WERI-Rb-1 (cell line): ENCODE measurements at regions not wholly inside any gene's neighbourhood (a gene's known extent, or its start where the extent isn't known, plus 50 kb on each side); places are given as distances from the start of the nearest gene placed in this dataset.
A peak's percentile ranks its signal among the peaks of the same experiment; 100 is the strongest.

ENCODE experiments used
- DNase-seq: peaks from one replicate; pipeline ENCODE4 v3.0.0-alpha.2; 2020
- H3K27ac ChIP-seq: fragments of 250-450 bp; sonication (Bioruptor Pico); 2 replicates; pipeline ENCODE4 v1.5.1; 2020; ENCODE audit warnings: mild to moderate bottlenecking, moderate library complexity
- H3K27me3 ChIP-seq: fragments of 250-450 bp; sonication (Bioruptor Pico); 2 replicates; pipeline ENCODE4 v1.5.1; 2021; ENCODE audit warnings: mild to moderate bottlenecking, low read depth, moderate library complexity; ENCODE audit not compliant: insufficient read depth, severe bottlenecking
- H3K36me3 ChIP-seq: fragments of 250-450 bp; sonication (Bioruptor Pico); 2 replicates; pipeline ENCODE4 v1.5.1; 2020; ENCODE audit warnings: mild to moderate bottlenecking, moderate library complexity
- H3K4me3 ChIP-seq: 2 replicates; pipeline ENCODE4 v1.5.1; 2011; ENCODE audit warnings: low read depth, mild to moderate bottlenecking, control low read depth, low read length
- H3K9me3 ChIP-seq: fragments of 250-450 bp; sonication (Bioruptor Pico); 2 replicates; pipeline ENCODE4 v1.5.1; 2021; ENCODE audit warnings: mild to moderate bottlenecking, moderate library complexity; ENCODE audit not compliant: severe bottlenecking
- TF ChIP-seq, protein P1 (sequence below): IDR thresholded peaks from 2 replicates; pipeline ENCODE4 v1.5.1; 2011; ENCODE audit warnings: low read depth, mild to moderate bottlenecking, control low read depth, inconsistent platforms, low read length

DNA sequence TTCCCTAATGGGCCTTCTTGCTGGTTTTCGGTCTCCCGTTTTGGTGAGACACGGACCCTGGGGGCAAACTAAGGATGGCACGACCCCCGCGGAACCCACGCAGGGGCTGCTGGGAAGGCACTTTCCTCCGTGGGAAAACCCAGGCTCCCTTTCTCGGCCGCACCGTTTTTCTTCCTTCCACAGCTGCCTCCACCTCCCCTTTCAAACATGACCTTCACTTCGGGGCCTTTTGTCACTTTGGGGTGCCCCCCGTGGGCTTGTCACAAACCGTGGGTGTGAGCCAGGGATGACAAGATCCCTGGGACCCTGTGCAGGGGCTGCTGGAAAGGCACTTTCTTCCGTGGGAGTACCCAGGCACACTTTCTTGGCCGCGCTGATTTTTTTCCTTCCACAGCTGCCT lies 268.7 kb downstream of the ALG10 start:
- Histone ChIP-seq H3K36me3 (no peaks in the 10 kb centered on the region), H3K27me3 (peaks cover 64% of the 10 kb centered on the region), H3K9me3 (no peaks in the 10 kb centered on the region), H3K4me3 (no peak overlapping the region), H3K27ac (no peak overlapping the region)
- DNase-seq: peak; percentile 0
- TF ChIP-seq, protein P1, sequence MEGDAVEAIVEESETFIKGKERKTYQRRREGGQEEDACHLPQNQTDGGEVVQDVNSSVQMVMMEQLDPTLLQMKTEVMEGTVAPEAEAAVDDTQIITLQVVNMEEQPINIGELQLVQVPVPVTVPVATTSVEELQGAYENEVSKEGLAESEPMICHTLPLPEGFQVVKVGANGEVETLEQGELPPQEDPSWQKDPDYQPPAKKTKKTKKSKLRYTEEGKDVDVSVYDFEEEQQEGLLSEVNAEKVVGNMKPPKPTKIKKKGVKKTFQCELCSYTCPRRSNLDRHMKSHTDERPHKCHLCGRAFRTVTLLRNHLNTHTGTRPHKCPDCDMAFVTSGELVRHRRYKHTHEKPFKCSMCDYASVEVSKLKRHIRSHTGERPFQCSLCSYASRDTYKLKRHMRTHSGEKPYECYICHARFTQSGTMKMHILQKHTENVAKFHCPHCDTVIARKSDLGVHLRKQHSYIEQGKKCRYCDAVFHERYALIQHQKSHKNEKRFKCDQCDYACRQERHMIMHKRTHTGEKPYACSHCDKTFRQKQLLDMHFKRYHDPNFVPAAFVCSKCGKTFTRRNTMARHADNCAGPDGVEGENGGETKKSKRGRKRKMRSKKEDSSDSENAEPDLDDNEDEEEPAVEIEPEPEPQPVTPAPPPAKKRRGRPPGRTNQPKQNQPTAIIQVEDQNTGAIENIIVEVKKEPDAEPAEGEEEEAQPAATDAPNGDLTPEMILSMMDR: no peak

DNA sequence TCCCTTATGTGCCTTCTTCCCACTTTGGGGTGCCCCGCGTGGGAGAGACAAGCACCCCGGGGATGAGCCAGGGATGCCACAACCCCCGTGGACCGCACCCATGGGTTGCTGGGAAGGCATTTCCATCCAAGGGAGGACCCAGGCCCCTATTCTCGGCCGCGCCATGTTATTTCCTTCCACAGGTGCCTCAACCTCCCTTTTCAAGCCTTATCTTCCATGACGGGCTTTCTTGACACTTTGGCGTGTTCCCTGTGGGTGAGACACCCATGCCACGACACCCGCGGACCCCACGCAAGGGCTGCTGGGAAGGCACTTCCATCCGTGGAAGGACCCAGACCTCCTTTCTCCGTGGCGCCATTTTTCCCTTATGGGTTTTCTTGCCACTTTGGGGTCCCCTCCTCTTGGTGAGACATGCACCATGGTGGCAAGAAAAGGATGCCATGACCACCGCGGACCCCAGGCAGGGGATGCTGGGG lies 269.2 kb downstream of the ALG10 start:
- peaks cover 68% of the 10 kb centered on the region for H3K27me3 ChIP-seq
- TF ChIP-seq, protein P1: no peak
- H3K4me3 ChIP-seq: no peak overlapping the region
- peak; percentile 1 for DNase-seq
- no peaks in the 10 kb centered on the region for H3K36me3 ChIP-seq
- H3K27ac ChIP-seq: no peak overlapping the region
- no peaks in the 10 kb centered on the region for H3K9me3 ChIP-seq

DNA sequence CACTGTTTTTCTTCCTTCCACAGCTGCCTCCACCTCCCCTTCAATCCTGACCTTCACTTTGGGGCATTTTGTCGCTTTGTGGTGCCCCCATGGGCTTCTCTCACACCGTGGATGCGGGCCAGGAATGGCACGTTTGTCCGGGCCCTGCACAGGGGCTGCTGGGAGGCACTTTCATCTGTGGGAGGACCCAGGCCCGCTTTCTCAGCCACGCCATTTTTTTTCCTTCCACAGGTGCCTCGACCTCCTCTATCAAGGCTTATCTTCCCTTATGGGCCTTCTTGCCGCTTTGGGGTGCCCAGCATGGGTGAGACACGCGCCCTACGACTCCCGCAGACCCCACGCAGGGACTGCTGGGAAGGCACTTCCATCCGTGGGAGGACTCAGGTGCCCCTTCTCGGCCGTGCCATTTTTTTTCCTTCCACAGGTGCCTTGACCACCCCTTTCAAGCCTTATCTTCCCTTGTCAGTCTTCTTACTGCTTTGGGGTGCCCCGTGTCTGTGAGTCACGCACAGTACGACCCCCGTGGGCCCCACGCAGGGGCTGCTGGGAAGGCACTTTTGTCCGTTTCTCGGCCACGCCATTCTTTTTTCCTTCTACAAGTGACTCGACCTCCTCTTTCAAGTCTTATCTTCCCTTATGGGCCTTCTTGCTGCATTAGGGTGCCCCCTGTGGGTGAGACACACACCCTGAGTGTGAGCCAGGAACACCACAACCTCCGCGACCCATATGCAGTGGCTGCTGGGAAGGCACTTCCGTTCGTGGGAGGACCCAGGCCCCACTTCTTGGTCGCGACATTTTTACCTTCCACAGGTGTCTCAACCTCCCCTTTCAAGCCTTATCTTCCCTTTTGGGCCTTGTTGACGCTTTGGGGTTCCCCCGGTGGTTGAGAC lies 270.7 kb downstream of the ALG10 start:
- DNase-seq: peak; percentile 9
- H3K4me3 ChIP-seq: no peak overlapping the region

DNA sequence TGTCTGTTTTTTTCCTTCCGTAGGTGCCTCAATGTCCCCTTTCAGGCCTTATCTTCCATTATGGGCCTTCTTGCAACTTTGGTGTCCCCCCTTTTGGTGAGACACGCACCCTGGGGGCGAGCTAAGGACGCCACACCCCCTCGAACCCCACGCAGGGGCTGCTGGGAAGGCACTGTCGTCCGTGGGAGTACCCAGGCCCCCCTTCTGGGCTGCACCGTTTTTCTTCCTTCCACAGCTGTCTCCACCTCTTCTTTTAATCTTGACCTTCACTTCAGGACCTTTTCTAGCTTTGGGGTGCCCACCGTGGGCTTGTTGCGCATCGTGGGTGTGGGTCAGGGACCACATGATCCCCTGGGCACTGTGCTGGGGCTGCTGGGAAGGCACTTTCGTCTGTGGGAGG lies 271.8 kb downstream of the ALG10 start:
- Histone ChIP-seq H3K9me3 (no peaks in the 10 kb centered on the region), H3K36me3 (no peaks in the 10 kb centered on the region), H3K27ac (no peak overlapping the region), H3K27me3 (peaks cover 89% of the 10 kb centered on the region), H3K4me3 (no peak overlapping the region)
- DNase-seq: peak; percentile 1
- TF ChIP-seq, protein P1: no peak

More for the DNA sequence above, 270.7 kb downstream of the ALG10 start:
- no peaks in the 10 kb centered on the region for H3K9me3 ChIP-seq
- no peak overlapping the region for H3K27ac ChIP-seq
- TF ChIP-seq, protein P1: 0 out of 2 replicates have a peak, but pooled peaks have one; percentile 14
- peaks cover 82% of the 10 kb centered on the region for H3K27me3 ChIP-seq
- H3K36me3 ChIP-seq: no peaks in the 10 kb centered on the region

DNA sequence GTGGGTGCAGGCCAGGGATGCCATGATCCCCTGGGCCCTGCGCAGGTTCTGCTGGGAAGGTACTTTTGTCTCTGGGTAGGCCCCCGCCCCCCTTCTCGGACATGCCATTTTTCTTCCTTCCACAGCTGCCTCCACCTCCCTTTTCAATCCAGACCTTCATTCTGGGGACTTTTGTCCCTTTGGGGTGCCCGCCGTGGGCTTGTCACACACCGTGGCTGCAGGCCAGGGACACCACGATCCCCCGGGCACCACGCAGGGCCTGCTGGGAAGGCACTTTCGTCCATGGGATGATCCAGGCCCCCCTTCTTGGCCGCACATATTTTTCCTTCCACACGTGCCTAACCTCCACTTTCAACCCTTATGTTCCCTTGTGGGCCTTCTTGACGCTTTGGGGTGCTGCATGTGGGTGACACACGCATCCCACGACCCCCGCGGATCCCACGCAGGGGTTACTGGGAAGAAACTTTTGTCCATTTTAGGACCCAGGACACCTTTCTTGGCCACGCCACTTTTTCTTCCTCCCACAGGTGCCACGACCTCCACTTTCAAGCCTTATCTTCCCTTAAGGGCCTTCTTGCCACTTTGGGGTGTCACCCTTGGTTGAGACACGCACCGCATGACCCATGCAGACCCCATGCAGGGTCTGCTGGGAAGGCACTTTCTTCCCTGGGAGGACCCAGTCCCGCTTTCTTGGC lies 272.5 kb downstream of the ALG10 start:
- Histone ChIP-seq H3K9me3 (no peaks in the 10 kb centered on the region), H3K4me3 (no peak overlapping the region), H3K27me3 (peaks cover 95% of the 10 kb centered on the region), H3K27ac (no peak overlapping the region), H3K36me3 (no peaks in the 10 kb centered on the region)
- DNase-seq: no peak
- TF ChIP-seq, protein P1: no peak
